WTC11 (cell line): ENCODE measurements at regions not wholly inside any gene's neighbourhood (a gene's known extent, or its start where the extent isn't known, plus 50 kb on each side); places are given as distances from the start of the nearest gene placed in this dataset.

ENCODE experiments used
- ATAC-seq: fragments of 200-7000 bp; cut with Tn5 transposase; 2 replicates; pipeline ENCODE4 v1.10.0; 2021; ENCODE audit warnings: mild to moderate bottlenecking, moderate library complexity
- CTCF ChIA-PET: fragments of 300-600 bp; sonication (Branson Sonifier 250); formaldehyde crosslinking; loops from one replicate; lab custom pipeline; 2021; ENCODE audit warnings: antibody characterized with exemption; lab: Charles Lee
- POLR2A ChIA-PET: fragments of 350-600 bp; sonication (Branson Sonifier 250); formaldehyde crosslinking; loops from one replicate; lab custom pipeline; 2021; ENCODE audit warnings: antibody characterized with exemption; lab: Charles Lee
- DNase-seq: peaks from one replicate; pipeline ENCODE4 v3.0.0; 2021; ENCODE audit warnings: low spot score
- H3K27ac Mint-ChIP-seq: 2 replicates; pipeline ENCODE4 v1.8.0; 2021; ENCODE audit warnings: mixed read lengths
- H3K27me3 Mint-ChIP-seq: 2 replicates; pipeline ENCODE4 v1.8.0; 2021; ENCODE audit warnings: low read depth, mild to moderate bottlenecking, moderate library complexity, mixed read lengths
- H3K36me3 Mint-ChIP-seq: 2 replicates; pipeline ENCODE4 v1.8.0; 2021; ENCODE audit warnings: mixed read lengths
- H3K4me1 Mint-ChIP-seq: 2 replicates; pipeline ENCODE4 v1.8.0; 2022; ENCODE audit warnings: mixed read lengths
- H3K4me3 Mint-ChIP-seq: 2 replicates; pipeline ENCODE4 v1.8.0; 2021; ENCODE audit warnings: mild to moderate bottlenecking, moderate library complexity, mixed read lengths
- H3K9me3 Mint-ChIP-seq: 2 replicates; pipeline ENCODE4 v1.8.0; 2021; ENCODE audit warnings: mixed read lengths
- CREM ChIP-seq: sonication (generic); formaldehyde crosslinking; IDR thresholded peaks from 2 replicates; pipeline ENCODE4 v1.8.1; 2022; ENCODE audit warnings: mild to moderate bottlenecking, missing genetic modification reagents, moderate library complexity
- EMX1 ChIP-seq: fragments of 250-450 bp; sonication (Bioruptor Pico); IDR thresholded peaks from 2 replicates; pipeline ENCODE4 v1.8.0; 2021; ENCODE audit warnings: mild to moderate bottlenecking
- GABPB1 ChIP-seq: sonication (generic); formaldehyde crosslinking; IDR thresholded peaks from 2 replicates; pipeline ENCODE4 v1.8.1; 2023; ENCODE audit warnings: mild to moderate bottlenecking, missing genetic modification reagents
- NFATC4 ChIP-seq: fragments of 250-450 bp; sonication (Bioruptor Pico); IDR thresholded peaks from 2 replicates; pipeline ENCODE4 v1.9.0; 2021; ENCODE audit warnings: mild to moderate bottlenecking
- NFYB ChIP-seq: sonication (generic); formaldehyde crosslinking; conservative IDR thresholded peaks from 2 replicates; pipeline ENCODE4 v1.8.0; 2022; ENCODE audit warnings: low read depth, missing genetic modification reagents
- NR3C1 ChIP-seq: sonication (generic); formaldehyde crosslinking; conservative IDR thresholded peaks from 2 replicates; pipeline ENCODE4 v1.8.1; 2023; ENCODE audit warnings: low read depth, mild to moderate bottlenecking, missing genetic modification reagents
- TCF7 ChIP-seq: sonication (generic); formaldehyde crosslinking; IDR thresholded peaks from 2 replicates; pipeline ENCODE4 v1.8.0; 2022; ENCODE audit warnings: mild to moderate bottlenecking, low read depth, missing genetic modification reagents, moderate library complexity
- TP53 ChIP-seq: sonication (generic); formaldehyde crosslinking; IDR thresholded peaks from 2 replicates; pipeline ENCODE4 v1.8.1; 2023; ENCODE audit warnings: mild to moderate bottlenecking, missing genetic modification reagents
- ZBTB21 ChIP-seq: sonication (generic); formaldehyde crosslinking; IDR thresholded peaks from 2 replicates; pipeline ENCODE4 v1.8.1; 2023; ENCODE audit warnings: mild to moderate bottlenecking, missing genetic modification reagents, borderline replicate concordance
- ZNF121 ChIP-seq: sonication (generic); formaldehyde crosslinking; IDR thresholded peaks from 2 replicates; pipeline ENCODE4 v1.8.0; 2023; ENCODE audit warnings: missing genetic modification reagents
- ZNF138 ChIP-seq: sonication (generic); formaldehyde crosslinking; conservative IDR thresholded peaks from 2 replicates; pipeline ENCODE4 v1.8.1; 2022; ENCODE audit warnings: mild to moderate bottlenecking, moderate library complexity, missing genetic modification reagents
- ZNF232 ChIP-seq: sonication (generic); formaldehyde crosslinking; IDR thresholded peaks from 2 replicates; pipeline ENCODE4 v1.8.0; 2022; ENCODE audit warnings: mild to moderate bottlenecking, missing genetic modification reagents
- ZNF416 ChIP-seq: fragments of 250-450 bp; sonication (Bioruptor Pico); IDR thresholded peaks from 2 replicates; pipeline ENCODE4 v1.9.0; 2021; ENCODE audit warnings: mild to moderate bottlenecking, inconsistent platforms
- TF ChIP-seq, protein P1 (sequence below): sonication (generic); formaldehyde crosslinking; IDR thresholded peaks from 2 replicates; pipeline ENCODE4 v1.8.0; 2022; ENCODE audit warnings: mild to moderate bottlenecking, missing genetic modification reagents
- TF ChIP-seq, protein P2 (sequence below): fragments of 250-450 bp; sonication (Bioruptor Pico); IDR thresholded peaks from 2 replicates; pipeline ENCODE4 v1.8.0; 2021; ENCODE audit warnings: mild to moderate bottlenecking
- TF ChIP-seq, protein P3 (sequence below): sonication (generic); formaldehyde crosslinking; IDR thresholded peaks from 2 replicates; pipeline ENCODE4 v1.8.0; 2022; ENCODE audit warnings: mild to moderate bottlenecking, missing genetic modification reagents
- TF ChIP-seq, protein P4 (sequence below): sonication (generic); formaldehyde crosslinking; IDR thresholded peaks from 2 replicates; pipeline ENCODE4 v1.8.1; 2022; ENCODE audit warnings: low read depth, missing genetic modification reagents, borderline replicate concordance
- TF ChIP-seq, protein P5 (sequence below): sonication (generic); formaldehyde crosslinking; IDR thresholded peaks from 2 replicates; pipeline ENCODE4 v1.8.1; 2023; ENCODE audit warnings: mild to moderate bottlenecking, missing genetic modification reagents, moderate library complexity
- TF ChIP-seq, protein P6 (sequence below): sonication (generic); formaldehyde crosslinking; IDR thresholded peaks from 2 replicates; pipeline ENCODE4 v1.8.1; 2022; ENCODE audit warnings: missing genetic modification reagents, borderline replicate concordance
- TF ChIP-seq, protein P7 (sequence below): sonication (generic); formaldehyde crosslinking; IDR thresholded peaks from 2 replicates; pipeline ENCODE4 v1.8.0; 2023; ENCODE audit warnings: missing genetic modification reagents, mild to moderate bottlenecking, borderline replicate concordance
- TF ChIP-seq, protein P8 (sequence below): fragments of 250-450 bp; sonication (Bioruptor Pico); IDR thresholded peaks from 2 replicates; pipeline ENCODE4 v1.9.0; 2021; ENCODE audit warnings: mild to moderate bottlenecking

DNA sequence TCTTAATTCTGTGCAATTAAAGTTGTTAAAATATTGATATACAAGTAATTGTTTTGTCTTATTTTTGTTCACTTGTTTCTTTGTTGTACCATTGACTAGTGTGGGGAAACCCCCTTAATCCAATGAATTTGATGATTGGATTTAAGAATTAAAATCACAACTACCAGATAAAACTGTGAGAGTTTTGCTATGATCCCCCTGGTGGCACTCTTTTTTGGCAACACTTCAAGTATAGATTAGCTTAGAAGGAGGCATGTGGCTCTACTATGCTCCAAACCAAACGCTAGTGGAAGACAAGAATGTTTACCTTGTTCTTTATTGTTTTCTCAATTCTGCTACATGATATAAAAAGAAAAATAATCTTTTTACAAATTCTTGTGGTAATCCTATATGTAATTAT lies 477.8 kb upstream of the ETAA1 start:
- no peak overlapping the region for H3K4me3 Mint-ChIP-seq
- DNase-seq (no peak), ATAC-seq (no peak)
- CTCF ChIA-PET, result no interaction called here
- POLR2A ChIA-PET, result no interaction called here
- no peaks in the 10 kb centered on the region for H3K27me3 Mint-ChIP-seq
- no peaks in the 10 kb centered on the region for H3K9me3 Mint-ChIP-seq
- H3K36me3 Mint-ChIP-seq, result no peaks in the 10 kb centered on the region
- no peak overlapping the region for H3K27ac Mint-ChIP-seq
- no peaks in the 10 kb centered on the region for H3K4me1 Mint-ChIP-seq
- no peak for TF ChIP-seq ZNF138 (CRISPR knock-in tag)
- TF ChIP-seq NR3C1 (CRISPR knock-in tag), result no peak
- TF ChIP-seq TCF7 (CRISPR knock-in tag), result no peak
- TF ChIP-seq ZNF232 (CRISPR knock-in tag), result no peak
- TF ChIP-seq, protein P1, sequence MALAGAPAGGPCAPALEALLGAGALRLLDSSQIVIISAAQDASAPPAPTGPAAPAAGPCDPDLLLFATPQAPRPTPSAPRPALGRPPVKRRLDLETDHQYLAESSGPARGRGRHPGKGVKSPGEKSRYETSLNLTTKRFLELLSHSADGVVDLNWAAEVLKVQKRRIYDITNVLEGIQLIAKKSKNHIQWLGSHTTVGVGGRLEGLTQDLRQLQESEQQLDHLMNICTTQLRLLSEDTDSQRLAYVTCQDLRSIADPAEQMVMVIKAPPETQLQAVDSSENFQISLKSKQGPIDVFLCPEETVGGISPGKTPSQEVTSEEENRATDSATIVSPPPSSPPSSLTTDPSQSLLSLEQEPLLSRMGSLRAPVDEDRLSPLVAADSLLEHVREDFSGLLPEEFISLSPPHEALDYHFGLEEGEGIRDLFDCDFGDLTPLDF, result no peak
- no peak for TF ChIP-seq CREM (CRISPR knock-in tag)
- TF ChIP-seq NFYB (CRISPR knock-in tag), result no peak
- TF ChIP-seq ZNF121 (CRISPR knock-in tag), result no peak
- no peak for TF ChIP-seq GABPB1
- no peak for TF ChIP-seq NFATC4 (CRISPR knock-in tag)
- no peak for TF ChIP-seq EMX1 (CRISPR knock-in tag)
- TF ChIP-seq, protein P2, sequence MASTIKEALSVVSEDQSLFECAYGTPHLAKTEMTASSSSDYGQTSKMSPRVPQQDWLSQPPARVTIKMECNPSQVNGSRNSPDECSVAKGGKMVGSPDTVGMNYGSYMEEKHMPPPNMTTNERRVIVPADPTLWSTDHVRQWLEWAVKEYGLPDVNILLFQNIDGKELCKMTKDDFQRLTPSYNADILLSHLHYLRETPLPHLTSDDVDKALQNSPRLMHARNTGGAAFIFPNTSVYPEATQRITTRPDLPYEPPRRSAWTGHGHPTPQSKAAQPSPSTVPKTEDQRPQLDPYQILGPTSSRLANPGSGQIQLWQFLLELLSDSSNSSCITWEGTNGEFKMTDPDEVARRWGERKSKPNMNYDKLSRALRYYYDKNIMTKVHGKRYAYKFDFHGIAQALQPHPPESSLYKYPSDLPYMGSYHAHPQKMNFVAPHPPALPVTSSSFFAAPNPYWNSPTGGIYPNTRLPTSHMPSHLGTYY (CRISPR knock-in tag), result no peak
- TF ChIP-seq TP53 (CRISPR knock-in tag), result no peak
- TF ChIP-seq, protein P3, sequence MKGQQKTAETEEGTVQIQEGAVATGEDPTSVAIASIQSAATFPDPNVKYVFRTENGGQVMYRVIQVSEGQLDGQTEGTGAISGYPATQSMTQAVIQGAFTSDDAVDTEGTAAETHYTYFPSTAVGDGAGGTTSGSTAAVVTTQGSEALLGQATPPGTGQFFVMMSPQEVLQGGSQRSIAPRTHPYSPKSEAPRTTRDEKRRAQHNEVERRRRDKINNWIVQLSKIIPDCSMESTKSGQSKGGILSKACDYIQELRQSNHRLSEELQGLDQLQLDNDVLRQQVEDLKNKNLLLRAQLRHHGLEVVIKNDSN (CRISPR knock-in tag), result no peak
- TF ChIP-seq, protein P4, sequence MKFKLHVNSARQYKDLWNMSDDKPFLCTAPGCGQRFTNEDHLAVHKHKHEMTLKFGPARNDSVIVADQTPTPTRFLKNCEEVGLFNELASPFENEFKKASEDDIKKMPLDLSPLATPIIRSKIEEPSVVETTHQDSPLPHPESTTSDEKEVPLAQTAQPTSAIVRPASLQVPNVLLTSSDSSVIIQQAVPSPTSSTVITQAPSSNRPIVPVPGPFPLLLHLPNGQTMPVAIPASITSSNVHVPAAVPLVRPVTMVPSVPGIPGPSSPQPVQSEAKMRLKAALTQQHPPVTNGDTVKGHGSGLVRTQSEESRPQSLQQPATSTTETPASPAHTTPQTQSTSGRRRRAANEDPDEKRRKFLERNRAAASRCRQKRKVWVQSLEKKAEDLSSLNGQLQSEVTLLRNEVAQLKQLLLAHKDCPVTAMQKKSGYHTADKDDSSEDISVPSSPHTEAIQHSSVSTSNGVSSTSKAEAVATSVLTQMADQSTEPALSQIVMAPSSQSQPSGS (CRISPR knock-in tag), result no peak
- TF ChIP-seq, protein P5, sequence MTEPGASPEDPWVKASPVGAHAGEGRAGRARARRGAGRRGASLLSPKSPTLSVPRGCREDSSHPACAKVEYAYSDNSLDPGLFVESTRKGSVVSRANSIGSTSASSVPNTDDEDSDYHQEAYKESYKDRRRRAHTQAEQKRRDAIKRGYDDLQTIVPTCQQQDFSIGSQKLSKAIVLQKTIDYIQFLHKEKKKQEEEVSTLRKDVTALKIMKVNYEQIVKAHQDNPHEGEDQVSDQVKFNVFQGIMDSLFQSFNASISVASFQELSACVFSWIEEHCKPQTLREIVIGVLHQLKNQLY, result no peak

DNA sequence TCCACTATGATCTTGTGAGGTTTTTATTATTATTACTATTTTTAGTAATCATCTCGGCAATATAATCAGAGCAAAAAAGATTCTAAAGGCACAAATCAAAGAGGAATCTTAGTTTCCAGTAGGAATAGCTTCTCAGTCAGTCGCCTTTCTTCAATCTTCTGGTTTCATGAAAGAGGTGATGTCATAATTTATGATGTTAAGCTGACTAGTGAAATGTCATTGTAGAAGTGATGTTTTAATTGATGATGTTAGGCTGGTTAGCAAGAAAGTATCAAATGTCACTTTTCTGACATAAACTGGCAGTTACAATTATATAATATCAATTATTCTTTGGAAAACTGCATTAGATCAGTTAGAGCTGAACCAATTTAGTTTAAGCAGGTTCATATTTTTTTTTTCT lies 476.7 kb upstream of the ETAA1 start:
- POLR2A ChIA-PET, result interaction anchor here (1.0 kb wide), 1 partner anchor 731 kb away, joined by 3 read pairs; no protein-coding TSS in a partner anchor
- CTCF ChIA-PET, result no interaction called here
- Mint-ChIP-seq H3K4me1 (no peaks in the 10 kb centered on the region), H3K9me3 (no peaks in the 10 kb centered on the region), H3K27me3 (no peaks in the 10 kb centered on the region), H3K27ac (no peak overlapping the region), H3K36me3 (no peaks in the 10 kb centered on the region), H3K4me3 (no peak overlapping the region)
- no peak for DNase-seq
- no peak for ATAC-seq
- no peak for TF ChIP-seq ZBTB21 (CRISPR knock-in tag)
- TF ChIP-seq, protein P6, sequence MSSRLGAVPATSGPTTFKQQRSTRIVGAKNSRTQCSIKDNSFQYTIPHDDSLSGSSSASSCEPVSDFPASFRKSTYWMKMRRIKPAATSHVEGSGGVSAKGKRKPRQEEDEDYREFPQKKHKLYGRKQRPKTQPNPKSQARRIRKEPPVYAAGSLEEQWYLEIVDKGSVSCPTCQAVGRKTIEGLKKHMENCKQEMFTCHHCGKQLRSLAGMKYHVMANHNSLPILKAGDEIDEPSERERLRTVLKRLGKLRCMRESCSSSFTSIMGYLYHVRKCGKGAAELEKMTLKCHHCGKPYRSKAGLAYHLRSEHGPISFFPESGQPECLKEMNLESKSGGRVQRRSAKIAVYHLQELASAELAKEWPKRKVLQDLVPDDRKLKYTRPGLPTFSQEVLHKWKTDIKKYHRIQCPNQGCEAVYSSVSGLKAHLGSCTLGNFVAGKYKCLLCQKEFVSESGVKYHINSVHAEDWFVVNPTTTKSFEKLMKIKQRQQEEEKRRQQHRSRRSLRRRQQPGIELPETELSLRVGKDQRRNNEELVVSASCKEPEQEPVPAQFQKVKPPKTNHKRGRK (CRISPR knock-in tag), result no peak
- TF ChIP-seq, protein P7, sequence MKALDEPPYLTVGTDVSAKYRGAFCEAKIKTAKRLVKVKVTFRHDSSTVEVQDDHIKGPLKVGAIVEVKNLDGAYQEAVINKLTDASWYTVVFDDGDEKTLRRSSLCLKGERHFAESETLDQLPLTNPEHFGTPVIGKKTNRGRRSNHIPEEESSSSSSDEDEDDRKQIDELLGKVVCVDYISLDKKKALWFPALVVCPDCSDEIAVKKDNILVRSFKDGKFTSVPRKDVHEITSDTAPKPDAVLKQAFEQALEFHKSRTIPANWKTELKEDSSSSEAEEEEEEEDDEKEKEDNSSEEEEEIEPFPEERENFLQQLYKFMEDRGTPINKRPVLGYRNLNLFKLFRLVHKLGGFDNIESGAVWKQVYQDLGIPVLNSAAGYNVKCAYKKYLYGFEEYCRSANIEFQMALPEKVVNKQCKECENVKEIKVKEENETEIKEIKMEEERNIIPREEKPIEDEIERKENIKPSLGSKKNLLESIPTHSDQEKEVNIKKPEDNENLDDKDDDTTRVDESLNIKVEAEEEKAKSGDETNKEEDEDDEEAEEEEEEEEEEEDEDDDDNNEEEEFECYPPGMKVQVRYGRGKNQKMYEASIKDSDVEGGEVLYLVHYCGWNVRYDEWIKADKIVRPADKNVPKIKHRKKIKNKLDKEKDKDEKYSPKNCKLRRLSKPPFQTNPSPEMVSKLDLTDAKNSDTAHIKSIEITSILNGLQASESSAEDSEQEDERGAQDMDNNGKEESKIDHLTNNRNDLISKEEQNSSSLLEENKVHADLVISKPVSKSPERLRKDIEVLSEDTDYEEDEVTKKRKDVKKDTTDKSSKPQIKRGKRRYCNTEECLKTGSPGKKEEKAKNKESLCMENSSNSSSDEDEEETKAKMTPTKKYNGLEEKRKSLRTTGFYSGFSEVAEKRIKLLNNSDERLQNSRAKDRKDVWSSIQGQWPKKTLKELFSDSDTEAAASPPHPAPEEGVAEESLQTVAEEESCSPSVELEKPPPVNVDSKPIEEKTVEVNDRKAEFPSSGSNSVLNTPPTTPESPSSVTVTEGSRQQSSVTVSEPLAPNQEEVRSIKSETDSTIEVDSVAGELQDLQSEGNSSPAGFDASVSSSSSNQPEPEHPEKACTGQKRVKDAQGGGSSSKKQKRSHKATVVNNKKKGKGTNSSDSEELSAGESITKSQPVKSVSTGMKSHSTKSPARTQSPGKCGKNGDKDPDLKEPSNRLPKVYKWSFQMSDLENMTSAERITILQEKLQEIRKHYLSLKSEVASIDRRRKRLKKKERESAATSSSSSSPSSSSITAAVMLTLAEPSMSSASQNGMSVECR (CRISPR knock-in tag), result no peak
- TF ChIP-seq, protein P8, sequence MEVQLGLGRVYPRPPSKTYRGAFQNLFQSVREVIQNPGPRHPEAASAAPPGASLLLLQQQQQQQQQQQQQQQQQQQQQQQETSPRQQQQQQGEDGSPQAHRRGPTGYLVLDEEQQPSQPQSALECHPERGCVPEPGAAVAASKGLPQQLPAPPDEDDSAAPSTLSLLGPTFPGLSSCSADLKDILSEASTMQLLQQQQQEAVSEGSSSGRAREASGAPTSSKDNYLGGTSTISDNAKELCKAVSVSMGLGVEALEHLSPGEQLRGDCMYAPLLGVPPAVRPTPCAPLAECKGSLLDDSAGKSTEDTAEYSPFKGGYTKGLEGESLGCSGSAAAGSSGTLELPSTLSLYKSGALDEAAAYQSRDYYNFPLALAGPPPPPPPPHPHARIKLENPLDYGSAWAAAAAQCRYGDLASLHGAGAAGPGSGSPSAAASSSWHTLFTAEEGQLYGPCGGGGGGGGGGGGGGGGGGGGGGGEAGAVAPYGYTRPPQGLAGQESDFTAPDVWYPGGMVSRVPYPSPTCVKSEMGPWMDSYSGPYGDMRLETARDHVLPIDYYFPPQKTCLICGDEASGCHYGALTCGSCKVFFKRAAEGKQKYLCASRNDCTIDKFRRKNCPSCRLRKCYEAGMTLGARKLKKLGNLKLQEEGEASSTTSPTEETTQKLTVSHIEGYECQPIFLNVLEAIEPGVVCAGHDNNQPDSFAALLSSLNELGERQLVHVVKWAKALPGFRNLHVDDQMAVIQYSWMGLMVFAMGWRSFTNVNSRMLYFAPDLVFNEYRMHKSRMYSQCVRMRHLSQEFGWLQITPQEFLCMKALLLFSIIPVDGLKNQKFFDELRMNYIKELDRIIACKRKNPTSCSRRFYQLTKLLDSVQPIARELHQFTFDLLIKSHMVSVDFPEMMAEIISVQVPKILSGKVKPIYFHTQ, result no peak
- no peak for TF ChIP-seq ZNF416 (CRISPR knock-in tag)
